GM19099 (cell line): ENCODE measurements at regions not wholly inside any gene's neighbourhood (a gene's known extent, or its start where the extent isn't known, plus 50 kb on each side); places are given as distances from the start of the nearest gene placed in this dataset.

Experiments
- POLR2A ChIP-seq: IDR thresholded peaks from 3 replicates; pipeline ENCODE4 v1.6.1; 2011; ENCODE audit warnings: low read depth; ENCODE audit not compliant: insufficient read length; ENCODE audit errors: extremely low read depth

DNA sequence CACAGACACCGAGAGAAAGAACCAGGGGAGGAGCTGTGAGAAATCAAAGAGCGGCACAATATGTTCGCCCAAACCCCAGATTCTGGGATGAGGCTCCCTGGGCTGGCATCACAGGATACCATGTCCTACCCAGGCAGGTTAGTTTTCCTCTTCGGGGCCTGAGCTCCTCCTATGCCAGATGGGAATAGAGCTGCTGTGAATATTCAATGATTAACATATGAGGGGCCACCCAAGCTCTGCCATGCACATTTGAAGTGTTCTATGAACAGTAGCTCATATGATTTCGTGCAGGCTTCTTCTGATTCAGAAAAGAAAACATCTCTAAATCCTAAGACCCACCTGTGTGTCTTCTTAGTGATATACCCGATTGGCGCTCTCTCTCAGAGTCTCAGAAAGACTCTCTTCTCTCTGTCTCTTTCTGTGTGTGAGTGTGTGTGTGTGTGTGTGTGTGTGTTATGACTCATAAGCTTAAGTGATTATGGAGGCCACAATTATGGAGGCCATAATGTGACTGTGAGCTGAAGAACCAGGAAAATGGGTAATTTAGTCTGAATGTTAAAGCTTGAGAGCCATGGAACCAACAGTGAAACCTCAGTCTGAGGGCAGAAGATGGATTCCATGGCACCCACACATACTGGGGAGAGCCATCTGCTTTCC, 220.5 kb downstream of the KLF6 start:
- no peak for TF ChIP-seq POLR2A

DNA sequence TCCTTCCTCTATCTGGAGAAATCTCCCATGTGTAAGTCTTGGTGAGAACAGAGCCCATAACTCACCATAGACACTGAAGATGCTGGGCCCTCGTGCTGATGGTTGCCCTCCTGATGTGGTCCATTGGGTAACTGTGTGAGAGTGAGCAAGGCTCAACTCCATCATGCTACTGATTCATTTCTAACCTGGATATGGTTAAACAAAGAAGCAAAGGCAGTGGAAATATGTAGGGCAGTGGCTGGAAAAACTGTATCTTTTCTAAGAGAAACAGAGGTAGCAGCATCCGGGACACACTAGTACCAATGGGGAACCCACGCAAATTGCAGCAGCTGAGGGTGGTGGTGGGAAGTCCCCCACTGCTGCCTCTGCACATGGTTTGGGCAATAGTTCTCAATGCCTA, 221.7 kb downstream of the KLF6 start:
- TF ChIP-seq POLR2A: no peak

DNA sequence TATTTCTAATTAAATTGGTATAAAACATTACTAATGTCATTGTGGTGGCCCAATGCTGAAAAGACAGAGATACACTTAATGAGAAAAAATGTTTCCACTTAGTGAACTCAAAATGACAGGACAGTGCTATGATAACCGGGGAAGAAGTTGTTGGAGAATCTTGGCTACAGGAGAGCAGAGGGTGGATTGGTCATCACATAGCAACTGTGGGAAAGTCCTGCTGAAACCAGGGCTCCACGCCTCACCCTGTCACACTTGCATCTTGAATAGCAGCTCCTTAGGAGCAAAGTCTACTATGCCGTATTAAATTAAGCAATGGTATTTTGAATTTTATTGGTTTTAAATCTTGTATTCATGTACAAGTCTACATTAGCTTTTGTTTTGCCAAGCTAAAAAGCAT, 225.5 kb downstream of the KLF6 start:
- no peak for TF ChIP-seq POLR2A

DNA sequence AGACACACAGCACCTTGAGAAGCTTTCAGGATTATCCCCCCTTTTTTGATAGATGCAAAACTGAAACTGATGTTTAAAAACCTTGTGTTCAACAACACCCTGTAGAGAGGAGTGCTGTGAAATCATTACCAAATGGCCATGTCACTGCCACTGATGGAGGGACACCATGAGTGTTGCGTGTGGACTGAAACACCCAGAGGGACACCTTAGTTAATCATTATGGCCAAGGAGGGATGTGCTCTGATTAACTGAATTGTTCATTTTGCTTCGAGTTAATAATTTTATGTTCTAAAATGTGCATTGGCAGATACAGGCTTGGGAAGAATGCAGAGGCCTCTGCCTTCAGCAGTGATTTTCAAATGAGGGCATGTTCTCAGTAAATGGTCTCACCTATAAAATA, 226.0 kb downstream of the KLF6 start:
- no peak for TF ChIP-seq POLR2A

DNA sequence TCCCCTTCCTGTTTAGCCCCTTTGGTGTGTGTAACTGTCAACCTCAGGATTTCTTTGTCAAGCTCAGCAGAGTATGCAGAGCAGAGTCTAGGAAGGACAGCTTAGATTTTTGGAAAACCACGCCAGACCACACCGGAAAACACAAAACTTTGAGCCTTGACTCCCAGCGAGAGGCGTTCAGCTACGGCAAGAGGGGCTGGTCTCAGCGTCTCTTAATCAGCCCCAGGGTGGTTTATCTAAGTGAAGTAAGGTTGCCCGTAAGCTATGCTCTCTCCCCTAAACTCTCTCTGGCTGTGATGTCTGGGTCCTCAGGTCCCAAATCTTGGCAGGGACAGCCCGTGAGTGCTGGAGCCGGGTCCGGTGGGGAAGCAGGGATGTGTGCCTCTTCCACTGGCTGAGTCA, 230.9 kb downstream of the KLF6 start:
- TF ChIP-seq POLR2A: no peak

DNA sequence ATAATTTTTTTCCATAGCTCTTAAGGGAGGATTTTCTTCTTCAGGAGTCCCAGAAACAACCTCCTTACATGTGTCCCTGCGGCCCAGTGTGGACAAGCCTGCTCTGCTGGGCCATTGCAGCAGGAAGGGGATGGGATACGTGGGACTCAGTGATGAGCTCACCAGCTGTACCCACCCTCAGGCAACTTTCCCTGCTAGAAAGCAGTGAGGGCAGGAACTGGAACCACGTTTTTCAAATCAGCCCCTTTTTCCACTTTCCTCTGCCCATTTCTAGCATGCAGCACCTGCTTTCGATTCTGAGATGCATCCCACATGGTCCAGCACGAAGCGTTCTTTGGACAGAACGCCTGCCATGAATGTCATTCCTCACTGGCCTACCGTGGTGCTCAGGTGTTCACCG, 232.7 kb downstream of the KLF6 start:
- no peak for TF ChIP-seq POLR2A

DNA sequence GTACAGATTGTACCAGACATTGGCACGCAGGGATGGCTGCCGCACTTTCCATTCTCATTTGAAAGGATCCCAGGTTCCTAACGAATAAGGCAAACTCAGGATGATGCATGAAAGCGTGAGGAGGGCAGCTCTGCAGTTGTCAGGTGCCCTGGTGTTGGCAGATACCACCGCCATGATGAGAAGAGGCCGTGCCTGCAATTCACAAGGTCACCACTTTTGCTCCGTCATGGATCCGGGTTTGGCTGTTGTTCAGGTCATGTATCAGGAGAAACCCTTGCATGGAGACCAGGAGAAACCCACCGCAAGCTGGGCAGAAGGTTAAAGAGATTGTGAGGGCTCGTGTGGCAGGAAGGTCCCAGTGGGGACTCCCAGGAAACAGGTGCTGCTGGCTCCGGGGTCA, 233.2 kb downstream of the KLF6 start:
- no peak for TF ChIP-seq POLR2A

DNA sequence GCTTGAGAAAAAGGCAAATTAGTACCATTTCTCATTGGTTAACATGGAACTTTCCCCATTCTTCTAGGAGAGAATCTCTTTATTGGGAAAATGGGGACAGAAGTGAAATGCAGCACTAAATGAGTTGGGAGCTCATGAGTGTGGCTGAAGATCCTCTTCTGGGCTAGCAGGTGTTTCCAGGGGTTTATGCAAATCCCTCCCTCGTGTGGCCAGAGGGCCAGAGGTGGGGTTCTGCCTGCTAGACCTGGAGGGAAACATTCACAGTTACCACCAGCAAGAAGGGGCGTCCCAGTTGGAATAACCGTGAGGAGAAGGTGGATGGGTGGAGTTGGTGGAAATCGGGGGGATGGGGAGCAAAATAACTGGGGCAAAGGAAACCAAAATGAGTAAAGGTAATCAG, 235.9 kb downstream of the KLF6 start:
- no peak for TF ChIP-seq POLR2A

DNA sequence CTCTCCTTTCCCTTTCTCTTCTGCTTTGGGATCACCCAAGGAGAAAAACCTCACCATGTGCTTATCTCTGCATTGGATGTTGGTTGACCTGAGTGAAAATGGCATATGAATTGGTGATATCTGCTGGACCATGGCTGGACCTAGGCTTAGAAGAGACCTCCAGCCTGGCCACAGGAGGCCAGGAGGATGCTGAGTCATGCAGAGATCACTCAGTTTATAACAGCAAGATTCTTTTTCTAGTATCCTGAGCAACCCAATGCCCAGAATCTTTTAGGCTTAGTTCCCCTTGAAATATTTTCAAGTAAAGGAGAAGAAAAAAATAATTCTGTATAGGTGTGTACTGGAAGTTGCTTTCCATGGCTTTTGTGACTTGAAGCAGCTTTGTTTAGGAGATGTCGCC, 236.3 kb downstream of the KLF6 start:
- TF ChIP-seq POLR2A: no peak

DNA sequence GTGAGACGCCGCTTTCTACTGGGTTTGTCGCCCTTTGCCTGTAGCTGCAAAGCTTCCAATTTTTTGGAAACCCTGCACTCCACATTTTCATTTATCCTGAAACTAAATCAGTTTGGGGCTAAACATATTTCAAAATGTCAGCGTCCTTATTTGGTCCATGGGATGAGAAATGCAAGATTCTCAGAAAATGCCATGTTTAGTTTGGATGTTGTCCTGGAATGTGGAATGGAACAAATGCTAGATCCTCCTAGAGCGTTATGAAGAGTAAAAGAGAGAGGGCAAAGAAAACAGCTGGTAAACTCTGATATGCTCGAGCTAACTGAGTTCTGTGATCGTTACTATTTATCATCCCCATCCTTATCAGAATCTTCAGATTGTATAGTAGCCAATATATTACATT, 236.9 kb downstream of the KLF6 start:
- no peak for TF ChIP-seq POLR2A

DNA sequence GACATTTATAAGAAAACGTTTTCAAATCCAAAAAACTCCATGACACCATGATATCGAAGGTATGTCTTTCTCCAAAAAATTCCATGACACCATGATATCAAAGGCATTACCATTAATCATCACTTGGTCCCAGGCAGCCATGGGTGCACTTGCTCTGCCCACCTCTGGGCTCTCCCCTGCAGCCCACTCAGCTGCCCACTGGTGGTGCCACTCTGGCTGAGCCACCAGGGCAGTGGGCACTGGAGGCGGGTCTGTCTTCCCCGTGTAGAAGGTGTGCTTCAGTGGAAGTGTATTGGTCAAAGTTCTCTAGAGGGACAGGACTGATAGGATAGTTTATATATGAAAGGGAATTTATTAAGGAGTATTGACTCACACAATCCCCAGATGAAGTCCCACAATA, 240.4 kb downstream of the KLF6 start:
- TF ChIP-seq POLR2A: no peak

DNA sequence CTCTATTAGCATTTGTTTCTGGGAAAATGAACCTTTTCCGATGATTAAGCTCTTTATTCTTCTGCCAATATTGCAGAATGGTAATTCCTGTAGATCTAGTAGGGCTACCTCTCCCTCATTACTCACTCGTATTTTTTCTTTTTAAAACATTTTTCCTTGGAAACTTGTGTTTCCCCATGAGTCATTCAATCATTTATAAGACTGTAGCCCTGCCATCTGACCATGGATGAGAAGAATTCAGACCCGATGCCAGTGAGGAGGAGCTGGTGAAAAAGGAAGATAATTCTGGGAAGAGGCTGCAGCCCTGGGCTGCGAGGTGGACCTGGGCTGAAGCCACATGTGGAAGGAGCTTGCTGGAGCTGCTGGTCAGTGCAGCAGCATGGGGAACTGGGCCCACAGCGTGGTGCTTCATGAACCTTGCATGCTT, 242.8 kb downstream of the KLF6 start:
- no peak for TF ChIP-seq POLR2A

DNA sequence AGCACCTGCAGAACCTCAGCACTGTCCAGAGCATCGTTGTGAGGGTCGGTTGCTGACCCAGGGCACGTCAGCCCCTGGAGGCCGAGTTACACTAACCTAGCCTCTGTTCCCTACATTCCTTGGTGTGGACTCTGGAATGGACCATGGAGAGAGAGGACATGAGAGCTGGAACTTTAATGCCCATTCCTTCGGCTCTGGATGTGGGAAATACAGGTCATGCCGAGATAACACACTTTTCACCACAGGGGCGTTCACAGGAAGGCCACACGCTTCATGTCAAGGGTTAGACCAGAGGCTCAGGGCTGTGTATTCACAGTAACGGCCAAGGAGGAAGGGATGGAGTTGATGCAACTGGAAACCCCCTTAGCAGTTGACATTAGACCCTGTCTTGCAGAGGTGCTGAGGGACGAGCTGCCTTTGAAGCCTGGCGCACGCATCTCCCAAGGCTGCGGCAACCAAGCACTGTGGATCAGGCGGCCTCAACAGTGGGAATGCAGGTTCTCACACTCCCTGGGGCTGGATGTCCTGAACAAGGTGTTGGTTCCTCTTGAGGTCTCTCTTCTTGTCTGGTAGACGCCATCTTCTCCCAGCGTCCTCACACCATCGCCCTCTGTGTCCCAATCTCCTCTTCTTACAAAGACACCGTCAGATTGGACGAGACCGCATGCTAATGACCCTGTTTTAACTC, 245.2 kb downstream of the KLF6 start:
- no peak for TF ChIP-seq POLR2A

DNA sequence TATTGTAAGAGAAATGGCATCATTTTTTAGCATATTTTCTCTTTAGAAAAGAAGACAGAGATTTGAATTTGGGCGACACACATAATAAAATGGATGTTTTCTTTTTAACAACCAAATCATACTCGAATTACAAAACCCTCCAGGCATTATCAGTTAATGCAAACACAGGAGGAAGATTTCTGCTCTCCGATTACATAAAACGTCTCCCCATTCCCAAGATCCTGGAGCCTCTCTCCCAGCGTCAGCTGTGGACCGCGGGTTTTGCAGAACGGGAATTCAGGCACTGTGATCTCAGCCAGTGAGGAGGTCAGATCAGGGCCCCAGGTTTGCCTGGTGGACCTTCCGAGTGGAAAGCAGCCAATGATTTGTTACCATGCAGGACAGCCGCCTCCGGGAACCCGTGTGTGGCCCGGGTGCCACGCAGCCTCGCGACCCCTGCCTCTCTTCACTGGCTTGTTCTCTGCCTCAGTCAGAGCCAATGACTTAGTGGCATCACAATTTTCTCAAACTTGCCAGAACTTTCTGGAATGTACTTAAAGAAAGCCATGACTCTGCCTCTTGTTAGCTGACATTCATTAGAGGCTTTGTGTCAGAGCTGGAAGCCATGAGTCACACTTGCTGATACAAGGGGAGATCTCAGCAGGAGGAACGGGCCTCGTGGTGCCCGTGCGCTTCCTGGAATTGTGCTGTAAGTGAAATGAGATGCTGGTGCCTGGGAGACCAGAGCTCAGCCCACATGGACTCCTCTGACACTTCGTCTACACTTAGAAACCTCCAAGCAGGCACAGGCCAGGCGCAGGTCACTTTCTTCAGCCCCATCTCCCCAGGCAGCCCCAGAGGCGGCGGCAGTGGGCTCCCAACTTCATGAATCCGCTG, 246.1 kb downstream of the KLF6 start:
- no peak for TF ChIP-seq POLR2A

DNA sequence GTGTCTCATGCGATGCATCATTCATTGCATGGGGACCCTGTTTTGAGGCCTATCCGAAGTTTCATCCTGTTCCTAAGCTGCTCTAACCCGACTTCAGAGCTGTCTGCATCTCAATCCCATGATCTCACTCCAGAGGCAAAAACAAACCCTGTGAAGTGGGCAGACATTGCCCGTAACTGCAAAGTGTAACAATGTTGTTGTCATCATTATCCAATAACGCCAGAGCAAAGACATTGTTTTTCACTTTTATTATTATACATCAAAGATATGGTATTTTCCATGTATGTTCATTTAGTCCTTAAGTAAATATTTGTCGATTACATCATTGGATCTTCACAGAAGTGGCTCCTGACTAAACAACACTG, 246.7 kb downstream of the KLF6 start:
- no peak for TF ChIP-seq POLR2A

DNA sequence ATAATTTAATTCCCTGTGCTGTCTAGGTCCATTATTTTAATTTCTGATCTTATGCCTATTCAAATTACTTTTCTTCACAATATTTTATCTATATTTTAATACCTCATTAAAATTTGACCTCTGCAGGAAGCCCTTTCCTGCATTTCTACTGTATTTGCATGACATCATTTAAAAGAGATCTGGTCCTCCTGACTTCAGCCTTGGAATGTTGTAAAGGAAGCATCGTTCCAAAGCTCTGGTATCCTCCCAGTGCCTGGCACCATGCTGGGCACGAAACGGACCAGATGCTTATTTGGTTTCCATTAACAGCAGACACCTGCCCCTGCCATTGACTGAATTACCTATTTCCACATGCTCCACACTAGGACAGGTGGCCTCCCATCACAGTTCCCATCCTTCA, 247.5 kb downstream of the KLF6 start:
- no peak for TF ChIP-seq POLR2A
